Type B pancreatic cell (in vitro differentiated cells): ENCODE measurements at regions not wholly inside any gene's neighbourhood (a gene's known extent, or its start where the extent isn't known, plus 50 kb on each side); places are given as distances from the start of the nearest gene placed in this dataset.
"Not testable (repeated sequence)": the region's sequence is repeated elsewhere in the genome, so short reads cannot be mapped to it uniquely, and the experiment has no call there.

Source experiments
- DNase-seq: peaks from one replicate; pipeline ENCODE4 v3.0.0; 2021; ENCODE audit warnings: mixed read lengths; ENCODE audit not compliant: unreplicated experiment; ENCODE audit errors: extremely low spot score
- H3K27ac Mint-ChIP-seq: 2 replicates; pipeline ENCODE4 v1.8.0; 2021; ENCODE audit warnings: mild to moderate bottlenecking, mixed read lengths
- H3K27me3 Mint-ChIP-seq: 2 replicates; pipeline ENCODE4 v1.8.0; 2021; ENCODE audit warnings: mixed read lengths
- H3K36me3 Mint-ChIP-seq: 2 replicates; pipeline ENCODE4 v1.8.0; 2021; ENCODE audit warnings: mixed read lengths
- H3K4me1 Mint-ChIP-seq: one replicate; pipeline ENCODE4 v1.8.0; 2021; ENCODE audit warnings: mixed read lengths; ENCODE audit not compliant: unreplicated experiment
- H3K4me3 Mint-ChIP-seq: 2 replicates; pipeline ENCODE4 v1.8.0; 2021; ENCODE audit warnings: mild to moderate bottlenecking, mixed read lengths
- H3K9me3 Mint-ChIP-seq: 2 replicates; pipeline ENCODE4 v1.8.0; 2021; ENCODE audit warnings: mixed read lengths
- TF ChIP-seq, protein P1 (sequence below): fragments of 200-600 bp; sonication (generic); conservative IDR thresholded peaks from 2 replicates; pipeline ENCODE4 v1.5.0; 2021; ENCODE audit warnings: antibody characterized with exemption, mild to moderate bottlenecking

DNA sequence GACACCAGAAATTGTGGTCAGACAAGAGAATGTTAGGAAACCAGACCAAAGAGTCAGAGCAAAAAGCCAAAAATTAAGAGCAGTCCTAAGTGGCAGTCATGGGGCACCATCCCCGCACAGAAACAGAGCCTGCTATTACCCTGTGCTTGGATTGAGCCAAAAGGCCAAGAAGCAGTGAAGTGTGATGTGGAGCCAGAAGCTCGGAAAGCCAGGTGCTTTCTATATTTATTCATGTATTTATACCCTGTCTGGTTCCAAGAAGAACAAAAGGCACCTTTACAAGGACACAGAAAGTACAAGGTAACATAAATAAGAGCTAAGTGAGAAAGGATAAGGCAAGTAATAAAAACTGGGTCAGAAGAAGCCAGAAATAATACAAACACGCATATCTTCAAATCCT, 336.2 kb upstream of the CNR1 start:
- Mint-ChIP-seq H3K4me3 (no peak overlapping the region), H3K27me3 (peaks cover 5% of the 10 kb centered on the region), H3K36me3 (no peaks in the 10 kb centered on the region), H3K27ac (no peak overlapping the region), H3K4me1 (no peaks in the 10 kb centered on the region), H3K9me3 (no peaks in the 10 kb centered on the region)
- no peak for DNase-seq
- TF ChIP-seq, protein P1, sequence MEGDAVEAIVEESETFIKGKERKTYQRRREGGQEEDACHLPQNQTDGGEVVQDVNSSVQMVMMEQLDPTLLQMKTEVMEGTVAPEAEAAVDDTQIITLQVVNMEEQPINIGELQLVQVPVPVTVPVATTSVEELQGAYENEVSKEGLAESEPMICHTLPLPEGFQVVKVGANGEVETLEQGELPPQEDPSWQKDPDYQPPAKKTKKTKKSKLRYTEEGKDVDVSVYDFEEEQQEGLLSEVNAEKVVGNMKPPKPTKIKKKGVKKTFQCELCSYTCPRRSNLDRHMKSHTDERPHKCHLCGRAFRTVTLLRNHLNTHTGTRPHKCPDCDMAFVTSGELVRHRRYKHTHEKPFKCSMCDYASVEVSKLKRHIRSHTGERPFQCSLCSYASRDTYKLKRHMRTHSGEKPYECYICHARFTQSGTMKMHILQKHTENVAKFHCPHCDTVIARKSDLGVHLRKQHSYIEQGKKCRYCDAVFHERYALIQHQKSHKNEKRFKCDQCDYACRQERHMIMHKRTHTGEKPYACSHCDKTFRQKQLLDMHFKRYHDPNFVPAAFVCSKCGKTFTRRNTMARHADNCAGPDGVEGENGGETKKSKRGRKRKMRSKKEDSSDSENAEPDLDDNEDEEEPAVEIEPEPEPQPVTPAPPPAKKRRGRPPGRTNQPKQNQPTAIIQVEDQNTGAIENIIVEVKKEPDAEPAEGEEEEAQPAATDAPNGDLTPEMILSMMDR, result no peak

DNA sequence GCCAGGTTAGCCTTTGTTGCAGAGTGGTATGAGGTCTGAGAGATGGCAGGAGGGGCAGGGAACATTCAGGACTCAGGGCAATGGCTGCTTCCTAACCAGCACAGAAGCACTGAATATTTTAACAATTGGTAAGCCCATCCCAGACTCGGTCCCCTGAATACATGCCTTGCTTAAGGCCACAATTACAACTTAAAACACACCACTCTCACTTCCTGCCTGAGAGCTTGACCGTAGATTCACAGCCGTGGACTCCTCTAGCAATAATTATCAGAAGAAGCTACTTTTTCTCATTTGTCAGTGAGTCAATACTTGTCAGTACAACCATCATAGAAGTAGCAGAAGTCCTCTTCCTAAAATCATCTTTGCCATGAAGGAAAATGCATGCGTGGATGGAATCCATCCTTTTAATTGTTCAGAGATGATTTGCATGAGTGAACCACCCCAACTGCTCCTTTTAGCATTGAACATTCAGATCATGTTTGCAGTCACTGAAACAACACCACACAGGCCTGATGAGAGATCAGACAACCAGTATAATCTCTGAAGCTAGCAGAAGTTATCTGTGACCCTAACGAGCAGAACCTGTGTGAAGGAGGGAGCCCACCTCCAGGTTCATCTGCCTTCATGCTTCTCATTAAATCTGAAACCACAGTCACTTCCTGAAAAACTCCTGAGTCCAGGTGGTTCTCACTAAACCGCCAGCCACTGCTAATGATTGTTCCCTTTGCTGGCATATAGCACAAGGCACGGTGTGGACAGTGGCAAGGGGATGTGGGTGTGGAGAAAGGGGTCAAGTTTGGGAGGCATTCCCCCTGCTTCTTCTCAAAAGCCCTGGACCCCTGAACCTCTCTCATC, 333.9 kb upstream of the CNR1 start:
- Mint-ChIP-seq H3K9me3 (no peaks in the 10 kb centered on the region), H3K27ac (no peak overlapping the region), H3K36me3 (no peaks in the 10 kb centered on the region), H3K4me3 (no peak overlapping the region), H3K4me1 (no peaks in the 10 kb centered on the region), H3K27me3 (peaks cover 5% of the 10 kb centered on the region)
- DNase-seq, result no peak
- TF ChIP-seq, protein P1, result no peak

DNA sequence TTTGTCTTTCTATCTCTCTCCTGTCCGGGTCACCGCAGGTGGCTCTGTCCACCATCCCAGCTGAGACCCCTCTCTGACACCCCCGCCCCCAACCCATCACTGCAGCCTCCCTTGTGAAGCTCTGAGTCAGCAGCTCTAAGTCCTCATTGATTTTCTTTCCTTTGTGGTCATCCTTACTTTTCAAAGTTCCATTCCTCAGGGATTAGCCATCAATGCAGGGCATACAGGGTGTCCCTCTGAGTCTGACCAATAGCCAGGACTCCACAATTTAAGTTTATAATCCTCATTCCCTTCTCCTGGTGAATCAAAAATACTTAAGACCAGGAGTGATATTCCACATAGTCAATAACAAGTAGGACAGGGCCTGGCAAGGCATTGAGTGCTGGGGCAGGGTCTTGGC, 333.3 kb upstream of the CNR1 start:
- H3K9me3 Mint-ChIP-seq, result no peaks in the 10 kb centered on the region
- H3K4me3 Mint-ChIP-seq, result no peak overlapping the region
- no peak for DNase-seq
- no peaks in the 10 kb centered on the region for H3K36me3 Mint-ChIP-seq
- peaks cover 5% of the 10 kb centered on the region for H3K27me3 Mint-ChIP-seq
- no peaks in the 10 kb centered on the region for H3K4me1 Mint-ChIP-seq
- TF ChIP-seq, protein P1, result no peak
- no peak overlapping the region for H3K27ac Mint-ChIP-seq

DNA sequence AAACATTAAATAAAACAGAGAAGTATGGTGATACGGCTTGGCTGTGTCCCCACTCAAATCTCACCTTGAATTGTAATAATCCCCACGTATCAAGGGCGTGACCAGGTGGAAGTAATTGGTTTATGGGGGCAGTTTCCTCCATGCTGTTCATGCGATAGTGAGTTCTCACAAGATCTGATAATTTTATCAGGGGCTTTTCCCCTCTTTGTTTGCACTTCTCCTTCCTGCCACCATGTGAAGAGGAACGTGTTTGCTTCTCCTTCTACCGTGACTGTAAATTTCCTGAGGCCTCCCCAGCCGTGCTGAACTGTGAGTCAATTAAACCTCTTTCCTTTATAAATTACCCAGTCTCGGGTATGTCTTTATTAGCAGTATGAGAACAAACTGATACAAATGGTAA, 331.3 kb upstream of the CNR1 start:
- H3K36me3 Mint-ChIP-seq, H3K9me3 Mint-ChIP-seq, H3K4me3 Mint-ChIP-seq, H3K27me3 Mint-ChIP-seq, DNase-seq, H3K27ac Mint-ChIP-seq, H3K4me1 Mint-ChIP-seq: not testable (repeated sequence)

DNA sequence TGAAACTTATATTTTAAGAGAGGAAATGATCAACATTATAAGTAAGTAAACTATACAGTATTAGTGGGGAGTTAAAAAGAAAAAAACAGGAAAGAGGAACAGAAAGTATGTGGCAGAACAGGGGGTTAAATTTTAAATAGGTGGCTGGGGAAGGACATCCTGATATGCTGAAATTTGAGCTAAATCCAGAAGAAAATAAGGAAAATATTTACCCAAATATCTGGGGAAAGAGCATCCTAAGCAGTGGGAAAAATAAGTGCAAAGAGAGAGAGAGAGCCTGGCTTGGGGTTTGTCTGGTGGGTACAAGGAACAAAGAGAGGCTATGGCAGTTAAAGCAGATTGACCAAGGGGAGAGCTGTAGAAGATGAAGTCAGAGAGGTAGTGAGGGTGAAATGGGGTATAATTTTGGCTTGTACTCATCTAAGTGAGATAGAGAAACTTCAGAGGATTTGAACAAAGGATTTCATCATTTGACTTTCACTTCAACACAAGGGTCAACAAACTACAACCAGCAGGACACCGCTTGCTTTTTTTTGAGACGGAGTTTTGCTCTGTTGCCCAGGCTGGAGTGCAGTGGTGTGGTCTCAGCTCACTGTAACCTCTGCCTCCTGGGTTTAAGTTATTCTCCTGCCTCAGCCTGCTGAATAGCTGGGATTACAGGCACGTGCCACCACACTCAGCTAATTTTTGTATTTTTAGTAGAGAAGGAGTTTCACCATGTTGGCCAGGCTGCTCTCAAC, 328.4 kb upstream of the CNR1 start:
- no peak for DNase-seq
- Mint-ChIP-seq H3K27ac (no peak overlapping the region), H3K9me3 (no peaks in the 10 kb centered on the region), H3K27me3 (peaks cover 5% of the 10 kb centered on the region), H3K4me1 (no peaks in the 10 kb centered on the region), H3K4me3 (no peak overlapping the region), H3K36me3 (no peaks in the 10 kb centered on the region)
- TF ChIP-seq, protein P1, result no peak

DNA sequence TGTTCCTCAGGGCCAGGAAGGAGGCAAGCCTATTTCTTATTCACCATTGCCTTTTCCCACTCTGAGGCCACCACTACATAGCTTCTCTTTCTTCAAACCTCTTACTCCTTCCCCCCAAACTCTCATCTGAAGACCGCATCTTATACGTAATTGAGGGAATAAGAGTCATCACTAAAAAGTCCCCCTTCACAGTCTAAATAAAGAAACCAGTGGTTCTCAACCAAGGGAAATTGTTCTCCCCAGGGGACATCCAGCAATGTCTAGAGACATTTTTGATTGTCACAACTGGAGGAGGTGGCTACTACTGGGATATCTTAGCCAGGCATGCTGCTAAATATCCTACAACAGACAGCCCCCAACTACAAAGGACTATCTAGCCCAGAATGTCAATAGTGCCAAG, 327.6 kb upstream of the CNR1 start:
- Mint-ChIP-seq H3K4me3 (no peak overlapping the region), H3K9me3 (no peaks in the 10 kb centered on the region), H3K27me3 (peaks cover 2% of the 10 kb centered on the region), H3K36me3 (no peaks in the 10 kb centered on the region), H3K27ac (no peak overlapping the region), H3K4me1 (no peaks in the 10 kb centered on the region)
- DNase-seq, result no peak
- TF ChIP-seq, protein P1, result no peak
